ENCODE measurements at regions not wholly inside any gene's neighbourhood (a gene's known extent, or its start where the extent isn't known, plus 50 kb on each side); places are given as distances from the start of the nearest gene placed in this dataset.

DNA sequence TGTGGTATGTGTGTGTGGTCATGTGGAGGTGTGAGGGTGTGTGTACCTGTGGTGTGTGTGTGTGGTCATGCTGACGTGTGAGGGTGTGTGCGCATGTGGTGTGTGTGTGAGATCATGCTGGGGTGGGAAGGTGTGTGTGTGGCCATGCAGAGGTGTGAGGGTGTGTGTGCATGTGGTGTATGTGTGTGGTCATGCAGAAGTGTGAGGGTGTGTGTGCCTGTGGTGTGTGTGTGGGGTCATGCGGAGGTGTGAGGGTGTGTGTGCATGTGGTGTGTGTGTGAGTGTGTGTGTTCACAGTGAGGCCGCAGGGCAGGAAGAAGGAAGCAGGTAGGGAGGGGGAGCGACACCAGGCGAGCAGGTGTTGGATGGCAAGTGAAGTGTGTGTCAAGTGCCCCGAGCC, 259.0 kb downstream of the LOXHD1 start:
- TF ChIP-seq TAF1 (IDR thresholded peaks at IDR 0.05; ENCODE audit: borderline replicate concordance, insufficient read depth, low read length) (no peak), SIN3A (IDR thresholded peaks at IDR 0.05; ENCODE audit: borderline replicate concordance, insufficient read depth, low read length) (no peak), FOXP2 (optimal IDR thresholded peaks at IDR 0.05; ENCODE audit: borderline replicate concordance, extremely low read depth, extremely low read length, insufficient read depth) (no peak), POLR2AphosphoS5 (IDR thresholded peaks at IDR 0.05; ENCODE audit: low read depth, low read length) (no peak)
- TF ChIP-seq, protein P1, sequence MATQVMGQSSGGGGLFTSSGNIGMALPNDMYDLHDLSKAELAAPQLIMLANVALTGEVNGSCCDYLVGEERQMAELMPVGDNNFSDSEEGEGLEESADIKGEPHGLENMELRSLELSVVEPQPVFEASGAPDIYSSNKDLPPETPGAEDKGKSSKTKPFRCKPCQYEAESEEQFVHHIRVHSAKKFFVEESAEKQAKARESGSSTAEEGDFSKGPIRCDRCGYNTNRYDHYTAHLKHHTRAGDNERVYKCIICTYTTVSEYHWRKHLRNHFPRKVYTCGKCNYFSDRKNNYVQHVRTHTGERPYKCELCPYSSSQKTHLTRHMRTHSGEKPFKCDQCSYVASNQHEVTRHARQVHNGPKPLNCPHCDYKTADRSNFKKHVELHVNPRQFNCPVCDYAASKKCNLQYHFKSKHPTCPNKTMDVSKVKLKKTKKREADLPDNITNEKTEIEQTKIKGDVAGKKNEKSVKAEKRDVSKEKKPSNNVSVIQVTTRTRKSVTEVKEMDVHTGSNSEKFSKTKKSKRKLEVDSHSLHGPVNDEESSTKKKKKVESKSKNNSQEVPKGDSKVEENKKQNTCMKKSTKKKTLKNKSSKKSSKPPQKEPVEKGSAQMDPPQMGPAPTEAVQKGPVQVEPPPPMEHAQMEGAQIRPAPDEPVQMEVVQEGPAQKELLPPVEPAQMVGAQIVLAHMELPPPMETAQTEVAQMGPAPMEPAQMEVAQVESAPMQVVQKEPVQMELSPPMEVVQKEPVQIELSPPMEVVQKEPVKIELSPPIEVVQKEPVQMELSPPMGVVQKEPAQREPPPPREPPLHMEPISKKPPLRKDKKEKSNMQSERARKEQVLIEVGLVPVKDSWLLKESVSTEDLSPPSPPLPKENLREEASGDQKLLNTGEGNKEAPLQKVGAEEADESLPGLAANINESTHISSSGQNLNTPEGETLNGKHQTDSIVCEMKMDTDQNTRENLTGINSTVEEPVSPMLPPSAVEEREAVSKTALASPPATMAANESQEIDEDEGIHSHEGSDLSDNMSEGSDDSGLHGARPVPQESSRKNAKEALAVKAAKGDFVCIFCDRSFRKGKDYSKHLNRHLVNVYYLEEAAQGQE (IDR thresholded peaks at IDR 0.05; ENCODE audit: insufficient read depth in 1 of 2, low read depth in 2 of 2, low read length in 2 of 2) = no peak

- TF ChIP-seq, protein P1 (IDR thresholded peaks at IDR 0.05; ENCODE audit: insufficient read depth in 1 of 2, low read depth in 2 of 2, low read length in 2 of 2) = no peak
- TF ChIP-seq POLR2AphosphoS5 (IDR thresholded peaks at IDR 0.05; ENCODE audit: low read depth, low read length) (no peak), SIN3A (IDR thresholded peaks at IDR 0.05; ENCODE audit: borderline replicate concordance, insufficient read depth, low read length) (no peak), TAF1 (IDR thresholded peaks at IDR 0.05; ENCODE audit: borderline replicate concordance, insufficient read depth, low read length) (no peak), FOXP2 (optimal IDR thresholded peaks at IDR 0.05; ENCODE audit: borderline replicate concordance, extremely low read depth, extremely low read length, insufficient read depth) (no peak)
Measured at GRCh38 chr18:46398625-46399024, 258.4 kb downstream of the LOXHD1 start.

DNA sequence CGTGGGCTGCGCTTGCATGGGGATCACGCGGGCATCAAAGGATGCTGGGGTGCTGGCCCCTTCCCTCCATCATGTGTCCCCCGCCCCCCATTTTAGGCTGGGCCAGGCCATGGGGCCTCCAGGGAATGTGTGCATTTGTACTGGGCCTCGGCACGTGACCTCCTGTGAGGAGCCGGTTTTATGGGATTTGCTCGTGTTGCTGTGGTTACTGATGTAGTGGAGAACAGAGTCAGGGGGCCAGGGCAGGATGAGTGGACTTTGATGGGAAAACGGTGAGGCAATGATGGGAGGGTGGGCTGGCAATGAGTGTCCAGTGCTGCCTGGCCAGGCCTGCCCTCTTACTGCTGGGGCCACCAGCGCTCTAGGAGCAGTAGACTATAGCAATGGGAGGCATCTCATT, 257.7 kb downstream of the LOXHD1 start:
- TF ChIP-seq SIN3A (IDR thresholded peaks at IDR 0.05; ENCODE audit: borderline replicate concordance, insufficient read depth, low read length) = no peak

GRCh38 chr18:46400449-46400848, 256.6 kb downstream of the LOXHD1 start:
- no peak for TF ChIP-seq SIN3A (IDR thresholded peaks at IDR 0.05; ENCODE audit: borderline replicate concordance, insufficient read depth, low read length)
- TF ChIP-seq, protein P1 (IDR thresholded peaks at IDR 0.05; ENCODE audit: insufficient read depth in 1 of 2, low read depth in 2 of 2, low read length in 2 of 2) = no peak
- TF ChIP-seq TAF1 (IDR thresholded peaks at IDR 0.05; ENCODE audit: borderline replicate concordance, insufficient read depth, low read length) = no peak
- no peak for TF ChIP-seq POLR2AphosphoS5 (IDR thresholded peaks at IDR 0.05; ENCODE audit: low read depth, low read length)
- no peak for TF ChIP-seq FOXP2 (optimal IDR thresholded peaks at IDR 0.05; ENCODE audit: borderline replicate concordance, extremely low read depth, extremely low read length, insufficient read depth)

DNA sequence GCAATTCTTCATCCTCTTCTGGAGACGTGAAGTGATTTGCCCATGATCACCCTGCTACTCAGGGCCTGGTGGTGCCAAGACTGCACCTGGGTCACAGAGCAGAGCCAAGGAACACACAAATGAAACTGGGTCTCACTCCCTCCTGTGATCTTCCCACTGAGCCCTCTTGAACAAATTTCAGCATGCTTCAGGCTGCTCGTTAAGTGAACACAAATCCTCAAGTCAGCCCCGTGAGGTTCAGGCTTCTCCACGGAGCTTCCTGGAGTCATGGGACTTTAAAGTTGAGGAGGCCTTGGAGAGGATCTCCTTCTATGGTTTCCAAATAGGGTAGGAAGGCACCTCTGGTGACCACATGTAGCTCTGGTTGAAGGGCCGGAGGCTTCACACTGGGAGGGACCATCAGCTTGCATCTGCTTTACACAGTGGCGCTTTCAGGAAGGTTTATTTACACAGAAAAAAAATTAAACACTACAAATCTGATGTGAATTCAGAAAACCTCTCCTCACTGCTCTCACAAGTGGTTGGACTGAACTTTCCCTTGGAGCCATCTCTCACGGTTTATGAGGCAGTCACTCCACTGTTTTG, 255.4 kb downstream of the LOXHD1 start:
- no peak for TF ChIP-seq TAF1 (IDR thresholded peaks at IDR 0.05; ENCODE audit: borderline replicate concordance, insufficient read depth, low read length)
- TF ChIP-seq, protein P1 (IDR thresholded peaks at IDR 0.05; ENCODE audit: insufficient read depth in 1 of 2, low read depth in 2 of 2, low read length in 2 of 2) = no peak
- no peak for TF ChIP-seq POLR2AphosphoS5 (IDR thresholded peaks at IDR 0.05; ENCODE audit: low read depth, low read length)
- no peak for TF ChIP-seq SIN3A (IDR thresholded peaks at IDR 0.05; ENCODE audit: borderline replicate concordance, insufficient read depth, low read length)
- TF ChIP-seq FOXP2 (optimal IDR thresholded peaks at IDR 0.05; ENCODE audit: borderline replicate concordance, extremely low read depth, extremely low read length, insufficient read depth) = no peak

All from PFSK-1 (cell line).